Sigmoid colon (tissue), 4 donors: ENCODE measurements at regions not wholly inside any gene's neighbourhood (a gene's known extent, or its start where the extent isn't known, plus 50 kb on each side); places are given as distances from the start of the nearest gene placed in this dataset.

Experiments used
- POLR2AphosphoS5 ChIP-seq, 4 donors: sonication (generic); formaldehyde crosslinking; IDR thresholded peaks; one replicate each; pipeline ENCODE4 v1.6.1; 2017; ENCODE audit warnings: antibody characterized with exemption in 4 of 4
- TF ChIP-seq, protein P1 (sequence below), 4 experiments: fragments of 450-650 bp in 3 of 4; fragments of 200-600 bp in 1 of 4; IDR thresholded peaks; one replicate each; pipeline ENCODE4 v1.5.1; 2016 to 2019; ENCODE audit warnings: antibody characterized with exemption in 4 of 4, mild to moderate bottlenecking in 3 of 4, moderate library complexity in 2 of 4

- TF ChIP-seq, protein P1, sequence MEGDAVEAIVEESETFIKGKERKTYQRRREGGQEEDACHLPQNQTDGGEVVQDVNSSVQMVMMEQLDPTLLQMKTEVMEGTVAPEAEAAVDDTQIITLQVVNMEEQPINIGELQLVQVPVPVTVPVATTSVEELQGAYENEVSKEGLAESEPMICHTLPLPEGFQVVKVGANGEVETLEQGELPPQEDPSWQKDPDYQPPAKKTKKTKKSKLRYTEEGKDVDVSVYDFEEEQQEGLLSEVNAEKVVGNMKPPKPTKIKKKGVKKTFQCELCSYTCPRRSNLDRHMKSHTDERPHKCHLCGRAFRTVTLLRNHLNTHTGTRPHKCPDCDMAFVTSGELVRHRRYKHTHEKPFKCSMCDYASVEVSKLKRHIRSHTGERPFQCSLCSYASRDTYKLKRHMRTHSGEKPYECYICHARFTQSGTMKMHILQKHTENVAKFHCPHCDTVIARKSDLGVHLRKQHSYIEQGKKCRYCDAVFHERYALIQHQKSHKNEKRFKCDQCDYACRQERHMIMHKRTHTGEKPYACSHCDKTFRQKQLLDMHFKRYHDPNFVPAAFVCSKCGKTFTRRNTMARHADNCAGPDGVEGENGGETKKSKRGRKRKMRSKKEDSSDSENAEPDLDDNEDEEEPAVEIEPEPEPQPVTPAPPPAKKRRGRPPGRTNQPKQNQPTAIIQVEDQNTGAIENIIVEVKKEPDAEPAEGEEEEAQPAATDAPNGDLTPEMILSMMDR (IDR thresholded peaks at IDR 0.05) = no peak
- no peak for TF ChIP-seq POLR2AphosphoS5 (IDR thresholded peaks at IDR 0.05)
Measured at GRCh38 chr2:13240061-13240460, 523.3 kb downstream of the TRIB2 start.
